HG02840 (cell line): ENCODE measurements at regions not wholly inside any gene's neighbourhood (a gene's known extent, or its start where the extent isn't known, plus 50 kb on each side); places are given as distances from the start of the nearest gene placed in this dataset.
"Not testable (repeated sequence)": the region's sequence is repeated elsewhere in the genome, so short reads cannot be mapped to it uniquely, and the experiment has no call there.

Source experiments
- ATAC-seq: cut with Tn5 transposase; IDR thresholded peaks from one replicate; pipeline ENCODE4 v1.9.1; 2021; ENCODE audit warnings: mild to moderate bottlenecking, moderate library complexity, moderate number of reproducible peaks; ENCODE audit not compliant: unreplicated experiment, low FRiP score

DNA sequence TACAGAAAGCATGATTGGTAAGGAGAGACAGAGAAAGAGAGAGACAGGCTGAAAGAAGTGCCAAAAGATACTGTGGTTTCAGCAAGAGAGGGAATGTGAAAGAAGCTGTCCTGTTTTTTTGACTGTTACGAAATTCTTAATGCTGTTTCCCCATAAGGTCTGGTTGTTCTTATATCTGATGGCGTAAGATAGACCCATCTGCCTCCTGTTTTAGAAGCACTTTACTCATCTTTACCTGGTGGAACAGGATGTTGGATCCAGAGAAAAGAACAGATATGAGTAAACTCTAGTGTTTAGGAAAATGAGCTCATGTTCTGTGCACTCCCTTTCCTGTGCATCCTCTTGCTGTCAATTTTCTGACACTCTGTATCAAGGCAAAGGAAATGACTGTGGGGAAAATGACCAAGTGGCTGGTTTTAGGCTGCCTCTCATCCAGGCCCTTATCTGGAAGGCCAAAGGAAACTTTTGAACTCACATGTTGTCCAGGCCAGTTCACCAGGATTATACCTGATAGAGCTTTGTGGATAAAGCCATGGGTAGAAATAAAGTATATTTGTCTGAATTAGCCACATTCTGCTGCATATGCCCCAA, 311.7 kb upstream of the HTR2C start:
- ATAC-seq: no peak

DNA sequence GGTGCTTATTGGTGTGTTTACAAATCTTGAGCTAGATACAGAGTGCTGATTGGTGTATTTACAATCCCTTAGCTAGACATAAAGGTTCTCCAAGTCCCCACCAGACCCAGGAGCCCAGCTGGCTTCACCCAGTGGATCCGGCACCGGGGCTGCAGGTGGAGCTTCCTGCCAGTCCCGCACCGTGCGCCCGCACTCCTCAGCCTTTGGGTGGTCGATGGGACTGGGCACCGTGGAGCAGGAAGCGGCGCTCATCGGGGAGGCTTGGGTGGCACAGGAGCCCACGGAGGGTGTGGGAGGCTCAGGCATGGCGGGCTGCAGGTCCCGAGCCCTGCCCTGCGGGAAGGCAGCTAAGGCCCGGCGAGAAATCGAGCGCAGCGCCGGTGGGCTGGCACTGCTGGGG, 313.5 kb upstream of the HTR2C start:
- ATAC-seq: not testable (repeated sequence)

DNA sequence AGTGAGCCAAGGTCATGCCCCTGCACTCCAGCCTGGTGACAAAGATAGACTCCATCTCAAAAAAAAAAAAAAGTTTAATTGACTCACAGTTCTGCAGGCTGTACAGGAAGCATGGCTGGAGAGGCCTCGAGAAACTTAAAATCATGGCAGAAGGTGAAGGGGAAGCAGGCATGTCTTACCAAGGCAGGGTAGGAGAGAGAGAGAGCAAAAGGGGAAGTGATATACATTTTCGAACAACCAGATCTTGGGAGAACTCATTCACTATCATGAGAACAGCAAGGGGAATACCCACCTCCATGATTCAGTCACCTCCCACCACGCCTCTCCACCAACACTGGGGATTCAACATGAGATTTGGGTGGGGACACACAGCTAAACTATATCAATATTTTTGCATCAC, 315.2 kb upstream of the HTR2C start:
- no peak for ATAC-seq

DNA sequence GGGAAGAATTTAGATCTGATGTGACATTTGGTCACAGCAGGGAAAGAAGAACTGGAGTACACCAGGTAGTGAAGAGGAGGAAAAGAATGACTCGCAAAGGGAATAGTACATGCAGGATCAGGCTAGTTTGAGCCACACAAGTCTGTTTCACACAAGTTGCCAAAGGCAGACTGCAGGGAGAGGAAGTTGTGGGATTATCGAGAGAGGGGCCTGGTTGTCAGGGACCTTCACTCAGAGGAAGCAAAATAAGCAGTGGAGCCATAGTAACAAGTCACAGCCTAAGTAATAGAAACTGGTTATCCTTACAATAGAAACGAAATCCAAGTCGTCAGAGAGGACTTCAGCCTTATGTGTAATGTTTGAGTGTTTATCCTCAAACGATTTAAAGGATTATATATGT, 316.7 kb upstream of the HTR2C start:
- ATAC-seq: no peak

DNA sequence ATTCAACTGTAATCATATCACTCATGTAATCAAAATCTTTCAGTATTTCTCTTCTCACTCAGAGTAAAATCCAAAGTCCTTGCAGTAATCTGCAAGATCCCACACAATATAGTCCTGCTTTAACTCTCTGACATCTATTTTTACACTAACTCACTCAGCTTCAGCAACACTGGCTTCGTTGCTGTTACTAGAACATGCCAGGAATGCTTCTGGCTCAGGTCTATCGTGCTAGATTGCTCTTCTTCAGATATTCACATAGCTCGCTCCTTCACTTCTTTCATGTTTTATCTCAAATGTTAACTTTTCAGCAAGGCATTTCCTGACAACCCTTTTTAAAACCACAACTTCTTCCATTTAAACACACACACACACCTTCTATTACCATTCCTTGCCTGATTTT, 331.7 kb upstream of the HTR2C start:
- ATAC-seq: no peak

DNA sequence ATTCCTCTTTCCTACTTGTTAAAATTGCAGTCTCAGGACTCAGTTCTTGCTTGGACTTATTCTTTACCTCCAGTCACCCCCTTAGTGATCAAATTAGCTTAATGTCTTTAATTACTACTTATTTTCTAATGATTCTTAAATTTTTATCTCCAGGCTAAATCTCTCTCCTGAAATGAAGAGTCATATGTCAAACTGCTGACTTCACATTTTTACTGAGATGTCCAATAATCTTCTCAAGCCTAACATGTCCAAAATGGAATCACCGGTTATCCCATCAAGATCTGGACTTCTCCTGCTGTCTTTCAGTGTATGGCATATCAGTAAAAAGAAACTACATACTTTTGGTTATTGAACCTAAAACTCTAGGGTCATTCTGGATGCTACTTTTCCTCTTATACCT, 332.3 kb upstream of the HTR2C start:
- ATAC-seq: no peak

DNA sequence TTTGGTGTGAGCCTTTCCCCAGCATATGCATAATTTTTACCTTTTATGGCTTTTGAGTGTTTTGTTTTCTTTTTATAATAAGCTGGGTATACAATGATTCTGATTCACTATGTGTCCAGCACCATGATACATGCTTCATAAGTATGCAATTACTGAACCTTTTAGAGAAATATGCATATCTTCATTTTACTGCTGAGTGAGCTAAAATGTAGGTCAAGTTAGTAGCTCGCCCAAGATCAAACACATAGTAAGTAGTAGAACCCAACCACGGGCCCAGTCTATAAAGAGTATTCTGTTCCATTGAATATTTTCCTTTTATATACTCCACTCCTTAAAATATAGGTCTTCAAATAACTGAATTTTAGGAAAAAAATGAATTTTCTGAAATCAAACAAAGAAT, 362.4 kb upstream of the HTR2C start:
- ATAC-seq: no peak

DNA sequence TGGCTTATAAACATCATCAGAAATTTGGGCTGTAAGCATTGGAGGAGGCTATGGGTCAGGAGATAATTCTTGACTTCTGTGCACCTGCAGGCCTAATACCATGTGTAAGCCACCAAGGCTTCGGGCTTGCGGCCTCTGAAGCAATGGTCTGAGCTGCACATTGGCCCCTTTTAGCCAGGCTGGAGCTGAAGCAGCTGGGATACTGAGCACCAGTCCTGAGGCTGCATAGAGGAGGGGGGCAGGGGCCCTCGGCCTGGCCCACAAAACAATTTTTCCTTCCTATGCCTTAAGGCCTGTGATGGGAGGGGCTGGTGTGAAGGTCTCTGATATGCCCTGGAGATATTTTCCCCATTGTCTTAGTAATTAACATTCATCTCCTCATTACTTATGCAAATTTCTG, 373.0 kb upstream of the HTR2C start:
- ATAC-seq: no peak

DNA sequence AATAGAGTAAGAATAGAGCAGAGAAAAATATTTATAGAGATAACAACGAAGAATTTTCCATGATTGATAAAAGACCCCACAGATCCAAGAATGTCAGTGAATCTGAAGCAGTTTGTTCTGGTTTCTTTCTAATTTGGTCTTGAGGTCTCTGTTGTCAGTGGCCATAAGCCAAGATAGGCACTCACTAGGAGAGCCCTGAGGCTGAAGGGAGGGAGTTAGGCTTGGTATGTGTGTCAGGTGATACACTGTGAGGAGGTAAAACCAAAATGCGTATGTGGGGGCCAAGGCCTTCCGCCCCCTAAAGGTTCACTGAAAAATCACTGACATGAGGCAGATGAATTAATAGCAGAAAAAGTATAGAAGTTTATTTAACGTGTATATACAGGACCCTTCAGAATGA, 382.3 kb upstream of the HTR2C start:
- no peak for ATAC-seq

DNA sequence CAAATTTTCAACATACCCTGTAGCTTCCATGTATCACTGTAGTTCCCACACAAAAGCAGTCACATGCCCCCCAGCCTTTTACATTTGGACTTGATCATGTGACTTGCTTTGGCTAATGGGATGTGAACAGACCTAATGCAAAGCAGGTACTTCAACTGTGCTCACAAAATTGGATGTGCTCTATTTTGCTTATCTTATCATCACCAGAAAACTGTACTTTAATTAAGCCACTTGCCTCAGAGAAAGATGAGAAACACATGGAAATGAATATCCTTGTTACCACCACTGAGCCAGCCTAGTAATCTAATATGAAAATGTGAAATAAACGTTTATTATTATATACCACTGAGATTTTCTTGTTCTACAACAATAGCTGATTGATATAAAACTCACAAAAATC, 402.7 kb upstream of the HTR2C start:
- ATAC-seq: no peak

DNA sequence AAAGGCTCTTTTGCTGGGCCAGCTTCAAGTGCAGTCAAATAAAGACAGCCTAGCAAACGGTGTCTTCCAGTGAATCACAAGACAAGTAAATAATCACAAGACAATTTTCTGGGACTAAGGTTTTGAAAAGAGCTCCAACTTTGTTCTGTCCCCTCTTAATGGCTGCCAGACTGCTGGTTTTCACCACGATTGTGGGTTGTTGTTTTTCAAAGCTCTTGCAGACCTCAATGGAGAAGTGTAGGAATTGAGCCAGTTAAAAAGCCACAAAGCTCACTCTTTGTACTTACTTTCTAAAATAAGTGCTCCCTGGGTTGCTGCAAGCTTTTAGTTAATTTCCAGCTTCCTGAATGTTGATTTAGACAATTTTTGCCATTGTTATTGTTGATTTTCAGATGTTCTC, 405.8 kb upstream of the HTR2C start:
- ATAC-seq: no peak

DNA sequence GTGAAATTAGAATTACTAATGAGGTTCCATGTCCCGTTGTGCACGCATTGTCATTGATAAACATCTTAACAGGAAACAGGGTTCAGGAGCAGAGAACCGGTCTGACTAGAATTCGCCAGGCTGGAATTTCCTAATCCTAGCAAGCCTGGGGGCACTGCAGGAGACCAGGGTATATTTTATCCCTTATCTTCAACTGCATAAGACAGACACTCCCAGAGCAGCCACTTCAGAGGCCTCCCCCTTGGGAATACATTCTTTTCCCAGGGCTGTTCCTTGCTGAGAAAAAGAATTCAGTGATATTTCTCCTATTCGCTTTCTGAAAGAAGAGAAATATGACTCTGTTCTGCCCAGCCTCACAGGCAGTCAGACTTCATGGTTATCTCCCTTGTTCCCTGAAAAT, 416.6 kb upstream of the HTR2C start:
- not testable (repeated sequence) for ATAC-seq

DNA sequence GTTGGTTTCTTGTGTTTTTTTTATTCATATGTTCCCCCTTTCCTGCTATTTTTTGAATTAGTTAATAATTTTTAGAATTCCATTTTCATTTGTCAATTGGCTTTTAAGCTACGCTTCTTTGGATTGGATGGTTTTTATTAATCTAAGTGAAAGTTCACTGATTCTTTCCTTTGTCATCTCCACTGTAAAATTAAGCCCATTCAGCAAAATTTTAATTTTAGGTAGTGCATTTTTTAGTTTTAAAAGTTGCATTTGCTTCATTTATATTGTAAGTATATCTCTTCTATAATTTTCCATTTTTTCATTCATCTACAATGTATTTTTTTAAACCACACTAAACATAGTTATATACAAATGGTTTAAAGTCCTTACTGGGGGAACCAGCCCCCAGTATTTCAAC, 417.3 kb upstream of the HTR2C start:
- no peak for ATAC-seq

DNA sequence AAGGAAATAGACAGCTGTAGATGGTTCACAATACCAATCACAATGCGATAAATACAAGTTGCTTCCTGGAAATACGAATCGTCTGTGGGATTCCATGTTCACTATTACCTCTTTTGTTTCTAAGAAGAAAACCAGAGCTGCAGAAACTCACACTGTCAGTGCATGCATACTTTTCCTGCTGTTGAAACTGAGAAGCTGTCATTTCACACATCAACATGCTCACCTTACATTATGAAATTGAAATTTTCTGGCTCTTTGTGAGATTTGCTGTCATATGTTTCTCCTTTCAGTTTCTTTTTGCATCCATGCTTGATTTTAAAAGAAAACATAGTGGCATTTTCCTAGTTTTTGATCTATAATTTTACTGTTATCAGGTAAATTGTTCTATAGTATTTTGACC, 418.3 kb upstream of the HTR2C start:
- no peak for ATAC-seq

DNA sequence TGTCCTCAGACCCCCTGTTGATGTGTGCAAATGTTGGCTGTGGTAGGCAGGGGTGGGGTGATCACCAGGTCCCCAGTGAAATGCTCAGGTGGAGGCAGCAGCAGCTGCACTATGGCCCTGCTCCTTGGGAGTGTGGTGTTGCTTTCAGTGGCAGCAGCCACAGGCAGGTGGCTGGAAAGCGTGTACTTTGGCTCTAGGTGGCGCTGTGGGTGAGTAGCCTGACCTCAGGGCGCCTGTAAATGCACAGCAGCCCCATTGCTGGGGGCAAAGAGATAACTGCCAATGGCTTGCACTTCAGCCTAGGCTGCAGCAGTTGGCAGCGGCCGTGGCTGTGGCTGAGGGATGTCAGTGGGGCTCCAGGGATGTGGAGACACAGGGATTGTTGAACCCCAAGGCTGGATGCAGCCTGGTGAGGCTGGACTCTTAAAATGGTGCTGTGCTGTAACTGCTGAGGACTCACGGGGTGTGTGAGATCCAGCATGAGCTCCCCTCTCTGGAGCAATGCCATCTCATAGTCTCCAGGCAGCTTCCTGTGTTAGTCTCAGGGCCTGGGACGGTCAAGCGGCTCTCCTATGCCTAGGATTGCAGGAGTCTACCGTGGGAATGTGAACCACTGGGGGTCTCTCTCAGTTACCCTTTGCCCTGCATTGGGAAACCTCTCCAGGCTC, 421.7 kb upstream of the HTR2C start:
- no peak for ATAC-seq

DNA sequence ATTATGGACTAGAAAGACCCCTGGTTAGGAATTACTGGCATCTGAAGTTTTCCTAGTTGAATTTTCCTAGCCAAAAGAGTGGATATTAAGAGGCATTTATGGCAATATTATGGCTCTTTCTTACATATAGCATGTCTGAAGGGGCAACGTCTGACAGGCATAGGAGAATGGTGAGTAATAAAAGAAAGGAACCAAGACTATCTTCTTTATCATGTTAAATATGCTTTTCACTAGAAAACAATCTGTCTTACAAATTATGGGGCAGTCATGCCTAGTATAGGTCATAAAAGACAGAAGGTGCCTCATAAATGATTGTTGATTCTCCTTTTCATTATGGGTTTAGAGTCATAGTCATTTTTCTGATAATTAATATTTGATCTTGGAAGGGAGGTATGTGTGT, 431.1 kb upstream of the HTR2C start:
- ATAC-seq: no peak

DNA sequence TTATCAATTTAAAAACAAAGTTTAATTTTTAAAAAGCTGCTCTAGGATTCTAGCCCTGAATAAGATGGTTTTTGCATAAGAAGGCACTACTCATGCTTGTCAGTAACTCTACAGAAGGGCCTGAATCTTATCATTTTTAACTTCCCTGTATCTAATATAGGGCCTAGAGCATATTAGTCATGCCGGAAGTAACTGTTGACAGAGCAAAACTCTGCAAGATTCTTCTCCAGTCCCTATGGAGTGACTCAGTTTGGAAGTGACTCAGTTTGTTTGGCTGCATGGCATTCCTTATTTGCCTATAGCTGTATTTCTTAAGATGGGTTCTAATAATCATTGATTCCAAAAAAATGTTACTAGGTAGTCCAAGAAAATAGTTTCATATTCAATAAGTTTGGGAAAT, 431.8 kb upstream of the HTR2C start:
- no peak for ATAC-seq

DNA sequence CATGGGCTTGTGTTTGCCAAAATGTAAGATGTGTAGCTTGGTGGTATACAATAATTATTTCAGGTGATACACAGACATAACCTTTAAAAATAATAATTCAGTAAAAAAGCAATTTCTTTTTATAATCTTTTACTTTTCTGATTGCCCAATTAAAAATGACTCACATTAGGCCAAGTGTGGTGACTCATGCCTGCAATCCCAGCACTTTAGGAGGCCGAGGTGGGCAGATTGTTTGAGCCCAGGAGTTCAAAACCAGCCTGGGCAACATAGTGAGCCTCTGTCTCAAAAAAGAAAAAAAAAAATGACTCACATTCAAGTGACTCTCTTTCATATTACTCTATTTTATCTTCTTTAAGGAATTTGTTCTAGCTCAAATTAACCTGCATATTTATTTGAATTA, 449.4 kb upstream of the HTR2C start:
- no peak for ATAC-seq

DNA sequence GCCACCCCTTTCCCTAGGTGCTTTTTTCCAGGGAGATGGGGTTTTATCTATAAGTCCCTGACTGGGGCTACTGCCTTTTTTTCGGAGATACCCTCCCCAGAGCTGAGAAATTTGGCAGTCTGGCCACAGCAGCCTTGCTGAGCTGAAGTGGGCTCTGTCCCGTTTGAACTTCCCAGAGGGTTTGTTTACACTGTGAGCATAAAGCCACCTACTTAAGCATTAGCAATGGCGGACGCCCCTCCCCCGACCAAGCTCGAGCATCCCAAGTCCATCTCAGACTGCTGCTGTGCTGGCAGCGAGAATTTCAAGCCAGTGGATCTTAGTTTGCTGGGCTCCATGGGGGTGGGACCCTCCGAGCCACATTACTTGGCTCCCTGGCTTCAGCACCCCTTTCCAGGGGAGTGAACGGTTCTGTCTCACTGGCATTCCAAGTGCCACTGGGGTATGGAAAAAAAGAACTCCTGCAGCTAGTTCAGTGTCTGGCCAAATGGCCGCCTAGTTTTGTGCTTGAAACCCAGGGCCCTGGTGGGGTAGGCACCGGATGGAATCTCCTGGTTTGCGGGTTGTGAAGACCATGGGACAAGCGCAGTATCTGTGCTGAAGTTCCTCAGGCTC, 456.4 kb upstream of the HTR2C start:
- ATAC-seq: no peak

DNA sequence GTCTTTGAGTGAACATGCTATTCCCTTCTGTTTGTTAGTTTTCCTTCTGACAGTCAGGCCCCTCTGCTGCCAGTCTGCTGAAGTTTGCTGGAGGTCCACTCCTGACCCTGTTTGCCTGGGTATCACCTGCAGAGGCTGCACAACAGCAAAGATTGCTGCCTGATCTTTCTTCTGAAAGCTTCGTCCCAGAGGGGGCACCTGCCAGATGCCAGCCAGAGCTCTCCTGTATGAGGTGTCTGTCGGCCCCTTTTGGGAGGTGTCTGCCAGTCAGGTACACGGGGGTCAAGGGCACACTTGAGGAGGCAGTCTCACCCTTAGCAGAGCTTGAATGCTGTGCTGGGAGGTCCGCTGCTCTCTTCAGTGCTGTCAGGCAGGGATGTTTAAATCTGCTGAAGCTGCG, 456.9 kb upstream of the HTR2C start:
- no peak for ATAC-seq

DNA sequence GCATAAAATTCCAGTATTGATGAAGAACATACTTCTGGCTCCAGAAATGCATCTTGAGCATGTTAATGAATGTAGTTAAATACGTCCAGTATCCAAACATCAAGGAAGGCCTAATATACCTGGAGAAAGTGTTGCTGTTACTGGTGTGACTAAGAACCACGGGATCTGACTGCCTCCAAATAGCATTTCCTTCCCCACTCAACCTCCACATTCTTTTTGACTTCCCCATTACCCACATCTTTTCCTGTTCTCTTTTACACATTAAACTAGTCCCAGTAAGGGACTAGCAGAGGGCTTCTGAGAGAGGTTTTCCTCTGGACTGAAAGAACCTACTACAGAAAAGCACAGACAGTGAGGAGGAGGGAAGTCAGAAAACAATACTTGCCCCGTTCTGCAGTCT, 482.8 kb upstream of the HTR2C start:
- ATAC-seq: no peak

DNA sequence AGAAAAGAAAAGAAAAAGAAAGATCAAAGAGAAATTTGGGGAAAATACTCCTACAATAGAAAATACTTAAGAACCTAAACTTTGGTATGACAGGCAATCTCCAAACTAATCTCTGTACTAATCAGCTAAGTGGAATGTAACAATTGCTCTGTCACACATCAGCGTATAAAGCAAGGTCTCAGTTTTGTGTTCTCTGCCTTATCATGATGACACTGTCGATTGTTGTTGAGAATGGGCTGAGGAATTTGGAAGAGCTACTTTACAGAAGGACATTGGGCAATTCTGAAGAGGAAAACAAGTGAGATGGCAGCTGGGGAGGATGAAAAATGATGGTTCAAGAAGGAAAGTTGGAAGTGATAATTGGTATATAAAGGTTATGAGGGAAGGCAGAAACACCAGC, 486.0 kb upstream of the HTR2C start:
- no peak for ATAC-seq
